ENCODE measurements at regions not wholly inside any gene's neighbourhood (a gene's known extent, or its start where the extent isn't known, plus 50 kb on each side); places are given as distances from the start of the nearest gene placed in this dataset.

- intact Hi-C loops (cut with micrococcal nuclease; ENCODE audit: unreplicated experiment): no loop called here
- H3K36me3 Mint-ChIP-seq (ENCODE audit: insufficient read depth, unreplicated experiment): no peaks in the 10 kb centered on the region
- no TSS peak for BruUV-seq (replicated peaks)
- peaks cover 3% of the 10 kb centered on the region for H3K9me3 Mint-ChIP-seq (ENCODE audit: low read depth, unreplicated experiment)
- CTCF ChIA-PET: no interaction called here
- no peaks in the 10 kb centered on the region for H3K27me3 Mint-ChIP-seq (ENCODE audit: unreplicated experiment)
- no peak for DNase-seq
- H3K4me1 Mint-ChIP-seq (ENCODE audit: low read depth, unreplicated experiment): no peaks in the 10 kb centered on the region
- H3K4me3 Mint-ChIP-seq (ENCODE audit: low read depth, unreplicated experiment): no peak overlapping the region
- H3K27ac Mint-ChIP-seq (ENCODE audit: unreplicated experiment): no peak overlapping the region
- no peak for TF ChIP-seq CTCF (IDR thresholded peaks at IDR 0.05; ENCODE audit: unreplicated experiment)
Observed at GRCh38 chr1:83805921-83806320, 193.0 kb downstream of the TTLL7 start.

GRCh38 chr1:83802460-83803152 is 196.3 kb downstream of the TTLL7 start:
- CTCF ChIA-PET: no interaction called here
- no peak overlapping the region for H3K4me3 Mint-ChIP-seq (ENCODE audit: low read depth, unreplicated experiment)
- no peak for TF ChIP-seq CTCF (IDR thresholded peaks at IDR 0.05; ENCODE audit: unreplicated experiment)
- no peak overlapping the region for H3K27ac Mint-ChIP-seq (ENCODE audit: unreplicated experiment)
- no peaks in the 10 kb centered on the region for H3K27me3 Mint-ChIP-seq (ENCODE audit: unreplicated experiment)
- no peak for DNase-seq
- peaks cover 3% of the 10 kb centered on the region for H3K9me3 Mint-ChIP-seq (ENCODE audit: low read depth, unreplicated experiment)
- peaks cover 8% of the 10 kb centered on the region for H3K4me1 Mint-ChIP-seq (ENCODE audit: low read depth, unreplicated experiment)
- H3K36me3 Mint-ChIP-seq (ENCODE audit: insufficient read depth, unreplicated experiment): no peaks in the 10 kb centered on the region
- no TSS peak for BruUV-seq (replicated peaks)
- intact Hi-C loops (cut with micrococcal nuclease; ENCODE audit: unreplicated experiment): no loop called here

- intact Hi-C loops (cut with micrococcal nuclease; ENCODE audit: unreplicated experiment): no loop called here
- TF ChIP-seq CTCF (IDR thresholded peaks at IDR 0.05; ENCODE audit: unreplicated experiment): no peak
- no peak overlapping the region for H3K4me3 Mint-ChIP-seq (ENCODE audit: low read depth, unreplicated experiment)
Observed at GRCh38 chr1:83802023-83802422, 196.9 kb downstream of the TTLL7 start.

DNA sequence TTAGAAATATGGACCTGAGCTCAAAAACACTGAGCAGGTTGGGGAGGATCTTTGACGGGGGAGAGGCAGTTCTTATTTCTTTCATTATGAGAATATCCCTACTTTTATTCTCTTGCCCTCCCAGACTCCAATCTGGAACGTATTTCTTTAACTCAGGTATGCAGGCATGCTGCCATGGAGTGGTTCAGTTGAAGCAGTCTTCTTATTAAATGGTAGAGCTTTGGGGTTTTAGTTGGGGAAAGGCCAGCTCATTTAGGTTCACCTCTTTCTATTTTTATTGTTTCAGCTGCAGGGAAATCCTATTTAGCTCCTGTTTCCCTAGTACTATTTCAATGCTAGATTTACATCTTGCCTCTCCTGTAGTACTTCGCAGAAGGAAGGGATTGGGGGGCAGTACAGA is 198.9 kb downstream of the TTLL7 start:
- H3K27me3 Mint-ChIP-seq (ENCODE audit: unreplicated experiment): no peaks in the 10 kb centered on the region
- DNase-seq: no peak
- peaks cover 8% of the 10 kb centered on the region for H3K4me1 Mint-ChIP-seq (ENCODE audit: low read depth, unreplicated experiment)
- H3K27ac Mint-ChIP-seq (ENCODE audit: unreplicated experiment): no peak overlapping the region
- no peaks in the 10 kb centered on the region for H3K36me3 Mint-ChIP-seq (ENCODE audit: insufficient read depth, unreplicated experiment)
- CTCF ChIA-PET: no interaction called here
- TF ChIP-seq CTCF (IDR thresholded peaks at IDR 0.05; ENCODE audit: unreplicated experiment): no peak
- no TSS peak for BruUV-seq (replicated peaks)
- H3K4me3 Mint-ChIP-seq (ENCODE audit: low read depth, unreplicated experiment): no peak overlapping the region
- no peaks in the 10 kb centered on the region for H3K9me3 Mint-ChIP-seq (ENCODE audit: low read depth, unreplicated experiment)
- intact Hi-C loops (cut with micrococcal nuclease; ENCODE audit: unreplicated experiment): no loop called here

More at GRCh38 chr1:83802023-83802422, 196.9 kb downstream of the TTLL7 start:
- H3K4me1 Mint-ChIP-seq (ENCODE audit: low read depth, unreplicated experiment): peaks cover 8% of the 10 kb centered on the region
- DNase-seq: no peak
- H3K9me3 Mint-ChIP-seq (ENCODE audit: low read depth, unreplicated experiment): peaks cover 3% of the 10 kb centered on the region
- CTCF ChIA-PET: no interaction called here
- no peaks in the 10 kb centered on the region for H3K27me3 Mint-ChIP-seq (ENCODE audit: unreplicated experiment)
- no peak overlapping the region for H3K27ac Mint-ChIP-seq (ENCODE audit: unreplicated experiment)
- no peaks in the 10 kb centered on the region for H3K36me3 Mint-ChIP-seq (ENCODE audit: insufficient read depth, unreplicated experiment)
- no TSS peak for BruUV-seq (replicated peaks)
